ENCODE measurements at regions not wholly inside any gene's neighbourhood (a gene's known extent, or its start where the extent isn't known, plus 50 kb on each side); places are given as distances from the start of the nearest gene placed in this dataset.
"Not testable (repeated sequence)": the region's sequence is repeated elsewhere in the genome, so short reads cannot be mapped to it uniquely, and the experiment has no call there.

DNA sequence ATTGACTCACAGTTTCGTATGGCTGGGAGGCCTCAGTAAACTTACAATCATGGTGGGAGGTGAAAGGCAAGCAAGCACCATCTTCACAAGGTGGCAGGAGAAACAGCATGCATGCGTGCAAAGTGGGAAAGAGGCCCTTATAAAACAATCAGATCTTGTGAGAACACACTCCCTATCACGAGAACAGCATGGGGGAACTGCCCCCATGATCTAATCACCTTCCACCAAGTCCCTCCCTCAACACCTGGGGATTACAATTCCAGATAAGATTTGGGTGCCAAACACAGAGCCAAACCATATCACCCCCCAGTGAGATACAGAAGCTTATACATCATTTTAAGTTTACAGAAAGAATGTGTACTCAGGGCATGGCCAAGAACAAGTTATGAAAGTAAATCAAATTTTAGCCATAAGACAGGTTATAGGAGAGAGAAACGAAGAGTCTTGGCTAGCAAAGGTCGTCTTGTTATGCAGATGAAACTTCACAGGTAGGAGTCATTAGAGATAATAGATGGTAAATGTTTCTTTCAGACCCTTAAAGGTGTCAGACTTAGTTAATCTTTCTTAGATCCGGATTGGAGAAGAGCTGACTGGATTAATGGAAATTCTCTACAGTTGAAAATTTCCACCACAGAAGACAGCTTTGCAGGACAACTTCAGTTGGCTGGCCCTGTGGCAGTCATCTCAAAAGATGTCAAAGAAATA, 79.8 kb upstream of the SEL1L start:
- FAIRE-seq (no peak), DNase-seq (no peak), ATAC-seq (no peak)
- no peak overlapping the region for H3K4me3 ChIP-seq
- no peaks in the 10 kb centered on the region for H3K36me3 ChIP-seq
- H3K4me1 ChIP-seq, result no peaks in the 10 kb centered on the region
- no peak overlapping the region for H3K27ac ChIP-seq
- TF ChIP-seq, protein P1, sequence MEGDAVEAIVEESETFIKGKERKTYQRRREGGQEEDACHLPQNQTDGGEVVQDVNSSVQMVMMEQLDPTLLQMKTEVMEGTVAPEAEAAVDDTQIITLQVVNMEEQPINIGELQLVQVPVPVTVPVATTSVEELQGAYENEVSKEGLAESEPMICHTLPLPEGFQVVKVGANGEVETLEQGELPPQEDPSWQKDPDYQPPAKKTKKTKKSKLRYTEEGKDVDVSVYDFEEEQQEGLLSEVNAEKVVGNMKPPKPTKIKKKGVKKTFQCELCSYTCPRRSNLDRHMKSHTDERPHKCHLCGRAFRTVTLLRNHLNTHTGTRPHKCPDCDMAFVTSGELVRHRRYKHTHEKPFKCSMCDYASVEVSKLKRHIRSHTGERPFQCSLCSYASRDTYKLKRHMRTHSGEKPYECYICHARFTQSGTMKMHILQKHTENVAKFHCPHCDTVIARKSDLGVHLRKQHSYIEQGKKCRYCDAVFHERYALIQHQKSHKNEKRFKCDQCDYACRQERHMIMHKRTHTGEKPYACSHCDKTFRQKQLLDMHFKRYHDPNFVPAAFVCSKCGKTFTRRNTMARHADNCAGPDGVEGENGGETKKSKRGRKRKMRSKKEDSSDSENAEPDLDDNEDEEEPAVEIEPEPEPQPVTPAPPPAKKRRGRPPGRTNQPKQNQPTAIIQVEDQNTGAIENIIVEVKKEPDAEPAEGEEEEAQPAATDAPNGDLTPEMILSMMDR (IDR thresholded peaks at IDR 0.05), result no peak
- 34 to 39% methylated on average over 6 of the region's 6 CpGs for WGBS, 2 donors
- intact Hi-C loops (cut with DNase I), result no loop called here
- H3K27me3 ChIP-seq, result no peaks in the 10 kb centered on the region
- no peaks in the 10 kb centered on the region for H3K9me3 ChIP-seq

DNA sequence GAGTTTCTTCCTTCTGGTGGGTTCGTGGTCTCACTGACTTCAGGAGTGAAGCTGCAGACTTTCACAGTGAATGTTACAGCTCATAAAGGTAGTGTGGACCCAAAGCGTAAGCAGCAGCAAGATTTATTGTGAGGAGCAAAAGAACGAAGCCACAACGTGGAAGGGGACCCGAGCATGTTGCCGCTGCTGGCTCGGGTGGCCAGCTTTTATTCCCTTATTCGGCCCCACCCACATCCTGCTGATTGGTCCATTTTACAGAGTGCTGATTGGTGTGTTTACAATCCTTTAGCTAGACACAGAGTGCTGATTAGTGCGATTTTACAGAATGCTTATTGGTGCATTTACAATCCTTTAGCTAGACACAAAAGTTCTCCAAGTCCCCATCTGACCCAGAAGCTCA, 80.6 kb upstream of the SEL1L start:
- H3K27ac ChIP-seq; ATAC-seq; FAIRE-seq; DNase-seq; intact Hi-C loops (cut with DNase I); H3K36me3 ChIP-seq; H3K27me3 ChIP-seq; H3K4me3 ChIP-seq; H3K4me1 ChIP-seq; H3K9me3 ChIP-seq: not testable (repeated sequence)
- 95 to 96% methylated on average over 9 of the region's 9 CpGs for WGBS, 2 donors

DNA sequence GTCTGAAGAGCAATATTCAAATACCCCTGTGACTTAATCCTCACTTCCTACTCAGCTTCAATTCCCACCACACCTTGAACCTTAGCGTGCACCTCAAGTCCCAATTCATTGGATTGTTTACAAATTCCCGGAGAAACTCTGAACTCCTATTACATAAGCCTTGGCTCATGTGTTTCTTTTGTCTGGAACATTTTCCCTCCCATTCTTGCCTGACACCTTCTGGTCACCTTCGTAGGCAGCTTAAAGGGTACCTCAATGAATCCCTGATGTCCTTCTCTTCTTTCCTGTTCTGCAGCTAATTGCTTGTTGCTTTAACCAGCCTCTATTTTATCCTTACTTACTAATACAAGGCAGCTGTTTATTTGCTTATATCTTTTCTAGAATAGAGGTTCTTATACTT, 85.0 kb upstream of the SEL1L start:
- Histone ChIP-seq H3K4me3 (no peak overlapping the region), H3K9me3 (no peaks in the 10 kb centered on the region), H3K27me3 (no peaks in the 10 kb centered on the region), H3K27ac (no peak overlapping the region), H3K4me1 (no peaks in the 10 kb centered on the region), H3K36me3 (no peaks in the 10 kb centered on the region)
- 22 to 24% methylated on average over 3 of the region's 3 CpGs for WGBS, 2 donors
- ATAC-seq (peak; percentile 88 to 99 (median 94)), FAIRE-seq (no peak), DNase-seq (peak in 3 of 6 donors; percentile 15 to 37 (median 30))
- intact Hi-C loops (cut with DNase I), result no loop called here
- TF ChIP-seq, protein P1 (IDR thresholded peaks at IDR 0.05), result peak in 2 of 4 donors; percentile 14 to 20

DNA sequence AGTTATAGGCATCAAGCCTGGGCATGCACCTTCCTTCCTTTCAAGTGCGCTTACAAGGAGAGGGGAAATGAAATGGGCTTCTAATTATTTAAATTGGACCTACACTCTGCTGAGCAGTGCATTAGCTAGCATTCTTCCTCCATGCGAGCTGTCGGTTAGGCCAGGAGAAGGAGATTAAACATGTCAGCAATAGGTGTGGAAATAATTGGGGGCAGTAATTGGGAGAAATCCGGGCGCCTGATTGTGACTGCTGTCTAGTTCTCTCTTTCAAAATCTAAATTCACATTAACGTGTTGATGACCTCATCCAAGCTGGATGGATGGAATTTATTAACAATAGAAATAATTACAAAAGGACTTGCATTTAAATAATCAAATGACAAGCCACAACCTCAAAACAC, 86.2 kb upstream of the SEL1L start:
- Histone ChIP-seq H3K27ac (no peak overlapping the region), H3K4me1 (no peaks in the 10 kb centered on the region), H3K4me3 (no peak overlapping the region), H3K27me3 (no peaks in the 10 kb centered on the region), H3K9me3 (no peaks in the 10 kb centered on the region), H3K36me3 (no peaks in the 10 kb centered on the region)
- WGBS, 2 donors, result 80 to 87% methylated on average over 6 of the region's 6 CpGs
- DNase-seq (no peak), FAIRE-seq (no peak), ATAC-seq (no peak)
- intact Hi-C loops (cut with DNase I), result no loop called here
- TF ChIP-seq, protein P1 (IDR thresholded peaks at IDR 0.05), result no peak

DNA sequence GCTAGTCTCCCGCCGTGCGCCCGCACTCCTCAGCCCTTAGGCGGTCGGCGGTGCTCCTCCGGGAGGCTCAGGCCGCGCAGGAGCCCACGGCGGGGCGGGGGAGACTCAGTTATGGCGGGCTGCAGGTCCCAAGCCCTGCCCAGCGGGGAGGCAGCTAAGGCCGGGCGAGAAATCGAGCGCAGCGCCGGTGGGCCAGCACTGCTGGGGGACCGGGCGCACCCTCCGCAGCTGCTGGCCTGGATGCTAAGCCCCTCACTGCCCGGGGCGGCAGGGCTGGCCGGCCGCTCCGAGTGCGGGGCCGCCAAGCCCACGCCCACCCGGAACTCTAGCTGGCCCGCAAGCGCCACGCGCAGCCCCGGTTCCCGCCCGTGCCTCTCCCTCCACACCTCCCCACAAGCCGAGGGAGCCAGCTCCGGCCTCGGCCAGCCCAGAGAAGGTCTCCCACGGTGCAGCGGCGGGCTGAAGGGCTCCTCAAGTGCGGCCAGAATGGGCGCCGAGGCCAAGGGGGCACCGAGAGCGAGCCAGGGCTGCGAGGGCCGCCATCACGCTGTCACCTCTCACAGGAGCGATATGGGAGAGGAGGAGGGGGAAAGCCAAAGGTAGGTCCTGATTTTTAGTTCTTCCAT, 90.2 kb upstream of the SEL1L start:
- FAIRE-seq; H3K27me3 ChIP-seq; H3K4me1 ChIP-seq; H3K4me3 ChIP-seq; H3K27ac ChIP-seq; H3K36me3 ChIP-seq; intact Hi-C loops (cut with DNase I); H3K9me3 ChIP-seq; ATAC-seq: not testable (repeated sequence)
- peak in 2 of 6 donors; percentile 15 to 57 for DNase-seq
- 94 to 96% methylated on average over 48 to 55 of the region's 55 CpGs for WGBS, 2 donors

DNA sequence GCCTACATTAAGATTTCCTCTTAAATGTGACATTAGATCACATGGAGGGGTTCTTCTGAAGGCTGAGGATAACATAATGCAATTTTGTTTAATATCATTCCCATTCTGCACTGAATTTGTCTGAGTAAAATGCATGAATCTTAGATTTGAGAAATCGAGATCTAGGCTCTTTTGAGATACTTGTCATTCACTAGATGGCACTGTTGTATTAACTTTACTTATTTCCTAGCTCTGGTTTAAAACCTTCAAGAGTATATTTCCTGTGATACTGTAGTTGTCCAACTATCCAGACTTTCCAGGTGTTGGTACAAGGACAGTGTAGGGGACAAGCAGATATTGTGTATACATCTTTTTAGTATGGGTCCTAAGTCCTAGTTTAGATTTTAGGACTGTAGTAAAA, 91.7 kb upstream of the SEL1L start:
- no peaks in the 10 kb centered on the region for H3K36me3 ChIP-seq
- TF ChIP-seq, protein P1 (IDR thresholded peaks at IDR 0.05), result peak in 2 of 4 donors; percentile 18 to 26
- ATAC-seq, result peak; percentile 55 to 89 (median 82)
- no peaks in the 10 kb centered on the region for H3K9me3 ChIP-seq
- WGBS, 2 donors, result 2 to 3% methylated on average over 1 of the region's 1 CpG
- intact Hi-C loops (cut with DNase I), result no loop called here
- no peak overlapping the region for H3K27ac ChIP-seq
- H3K27me3 ChIP-seq, result no peaks in the 10 kb centered on the region
- FAIRE-seq, result no peak
- DNase-seq, result no peak
- no peaks in the 10 kb centered on the region for H3K4me1 ChIP-seq
- H3K4me3 ChIP-seq, result no peak overlapping the region
